Activated CD8-positive, alpha-beta T cell treated with anti-CD3 and anti-CD28 coated beads, Interleukin-2, amount 10 ng/mL, durations not matched to agents 7 days and 5 days (primary cell): ENCODE measurements at regions not wholly inside any gene's neighbourhood (a gene's known extent, or its start where the extent isn't known, plus 50 kb on each side); places are given as distances from the start of the nearest gene placed in this dataset.

Experiments
- ATAC-seq: fragments of 150-1000 bp; cut with Tn5 transposase; one replicate; pipeline ENCODE4 v1.10.0; 2021; ENCODE audit warnings: moderate library complexity
- CTCF ChIA-PET: fragments of 350-600 bp; sonication (Branson Sonifier 250); formaldehyde crosslinking; loops from one replicate; lab custom pipeline; 2021; ENCODE audit warnings: antibody characterized with exemption; lab: Charles Lee
- POLR2A ChIA-PET: fragments of 350-600 bp; sonication (Branson Sonifier 250); formaldehyde crosslinking; loops from one replicate; lab custom pipeline; 2021; ENCODE audit warnings: antibody characterized with exemption; lab: Charles Lee
- DNase-seq: peaks from one replicate; pipeline ENCODE4 v3.0.0-alpha.2; 2020
- H3K27ac Mint-ChIP-seq: one replicate; pipeline ENCODE4 v1.8.0; 2021; ENCODE audit warnings: mild to moderate bottlenecking, mixed read lengths
- H3K27me3 Mint-ChIP-seq: one replicate; pipeline ENCODE4 v1.8.0; 2021; ENCODE audit warnings: low read depth, mixed read lengths
- H3K36me3 Mint-ChIP-seq: one replicate; pipeline ENCODE4 v1.8.0; 2021; ENCODE audit warnings: low read depth, mixed read lengths
- H3K4me1 Mint-ChIP-seq: one replicate; pipeline ENCODE4 v1.8.0; 2021; ENCODE audit warnings: low read depth, mixed read lengths
- H3K4me3 Mint-ChIP-seq: one replicate; pipeline ENCODE4 v1.8.0; 2021; ENCODE audit warnings: mild to moderate bottlenecking, mixed read lengths
- H3K9me3 Mint-ChIP-seq: one replicate; pipeline ENCODE4 v1.8.0; 2022; ENCODE audit warnings: mixed read lengths; ENCODE audit not compliant: insufficient read depth

GRCh38 chrX:107502316-107502715 is 52.9 kb downstream of the FRMPD3 start:
- Mint-ChIP-seq H3K27ac (no peak overlapping the region), H3K36me3 (no peaks in the 10 kb centered on the region), H3K4me1 (no peaks in the 10 kb centered on the region), H3K4me3 (no peak overlapping the region), H3K9me3 (no peaks in the 10 kb centered on the region), H3K27me3 (peaks cover 15% of the 10 kb centered on the region)
- POLR2A ChIA-PET: no interaction called here
- DNase-seq (no peak), ATAC-seq (no peak)
- CTCF ChIA-PET: no interaction called here

GRCh38 chrX:107504006-107504405 is 54.6 kb downstream of the FRMPD3 start:
- H3K9me3 Mint-ChIP-seq: no peaks in the 10 kb centered on the region
- ChIA-PET CTCF (no interaction called here), POLR2A (no interaction called here)
- no peak for ATAC-seq
- H3K27me3 Mint-ChIP-seq: peaks cover 28% of the 10 kb centered on the region
- no peak overlapping the region for H3K4me3 Mint-ChIP-seq
- H3K4me1 Mint-ChIP-seq: no peaks in the 10 kb centered on the region
- no peaks in the 10 kb centered on the region for H3K36me3 Mint-ChIP-seq
- no peak overlapping the region for H3K27ac Mint-ChIP-seq
- no peak for DNase-seq

GRCh38 chrX:107505223-107505622 is 55.8 kb downstream of the FRMPD3 start:
- H3K27ac Mint-ChIP-seq: no peak overlapping the region
- DNase-seq (no peak), ATAC-seq (no peak)
- H3K9me3 Mint-ChIP-seq: no peaks in the 10 kb centered on the region
- peaks cover 31% of the 10 kb centered on the region for H3K27me3 Mint-ChIP-seq
- CTCF ChIA-PET: no interaction called here
- POLR2A ChIA-PET: no interaction called here
- no peaks in the 10 kb centered on the region for H3K4me1 Mint-ChIP-seq
- H3K36me3 Mint-ChIP-seq: no peaks in the 10 kb centered on the region
- no peak overlapping the region for H3K4me3 Mint-ChIP-seq

GRCh38 chrX:107506596-107507031 is 57.2 kb downstream of the FRMPD3 start:
- ChIA-PET CTCF (no interaction called here), POLR2A (no interaction called here)
- H3K27me3 Mint-ChIP-seq: peaks cover 31% of the 10 kb centered on the region
- no peak overlapping the region for H3K27ac Mint-ChIP-seq
- no peak overlapping the region for H3K4me3 Mint-ChIP-seq
- DNase-seq (no peak), ATAC-seq (no peak)
- H3K36me3 Mint-ChIP-seq: no peaks in the 10 kb centered on the region
- no peaks in the 10 kb centered on the region for H3K9me3 Mint-ChIP-seq
- H3K4me1 Mint-ChIP-seq: no peaks in the 10 kb centered on the region

- DNase-seq: no peak
- no peaks in the 10 kb centered on the region for H3K36me3 Mint-ChIP-seq
- POLR2A ChIA-PET: no interaction called here
- no peak overlapping the region for H3K4me3 Mint-ChIP-seq
- H3K27me3 Mint-ChIP-seq: peaks cover 31% of the 10 kb centered on the region
- no peak for ATAC-seq
- no peaks in the 10 kb centered on the region for H3K9me3 Mint-ChIP-seq
- H3K27ac Mint-ChIP-seq: no peak overlapping the region
- H3K4me1 Mint-ChIP-seq: no peaks in the 10 kb centered on the region
- CTCF ChIA-PET: no interaction called here
These were observed 57.8 kb downstream of the FRMPD3 start for GRCh38 chrX:107507093-107507743.

- ChIA-PET POLR2A (no interaction called here), CTCF (no interaction called here)
- H3K27me3 Mint-ChIP-seq: peaks cover 31% of the 10 kb centered on the region
- H3K9me3 Mint-ChIP-seq: no peaks in the 10 kb centered on the region
- H3K4me3 Mint-ChIP-seq: no peak overlapping the region
- H3K36me3 Mint-ChIP-seq: no peaks in the 10 kb centered on the region
- H3K4me1 Mint-ChIP-seq: no peaks in the 10 kb centered on the region
- H3K27ac Mint-ChIP-seq: no peak overlapping the region
- ATAC-seq (no peak), DNase-seq (no peak)
These were observed 58.3 kb downstream of the FRMPD3 start for GRCh38 chrX:107507744-107508117.

- ChIA-PET CTCF (no interaction called here), POLR2A (no interaction called here)
- Mint-ChIP-seq H3K27me3 (peaks cover 31% of the 10 kb centered on the region), H3K27ac (no peak overlapping the region), H3K9me3 (no peaks in the 10 kb centered on the region), H3K4me3 (no peak overlapping the region), H3K4me1 (no peaks in the 10 kb centered on the region), H3K36me3 (no peaks in the 10 kb centered on the region)
- ATAC-seq: no peak
- no peak for DNase-seq
These were observed 59.5 kb downstream of the FRMPD3 start for GRCh38 chrX:107508925-107509324.

GRCh38 chrX:107514944-107515343 is 65.5 kb downstream of the FRMPD3 start:
- Mint-ChIP-seq H3K36me3 (no peaks in the 10 kb centered on the region), H3K4me3 (no peak overlapping the region)

GRCh38 chrX:107521877-107522586 is 72.6 kb downstream of the FRMPD3 start:
- Mint-ChIP-seq H3K4me1 (no peaks in the 10 kb centered on the region), H3K4me3 (no peak overlapping the region), H3K9me3 (no peaks in the 10 kb centered on the region), H3K27me3 (peaks cover 13% of the 10 kb centered on the region), H3K36me3 (no peaks in the 10 kb centered on the region), H3K27ac (no peak overlapping the region)
- CTCF ChIA-PET: no interaction called here
- ATAC-seq (no peak), DNase-seq (no peak)
- POLR2A ChIA-PET: no interaction called here

More at GRCh38 chrX:107514944-107515343, 65.5 kb downstream of the FRMPD3 start:
- ATAC-seq (no peak), DNase-seq (no peak)
- Mint-ChIP-seq H3K9me3 (no peaks in the 10 kb centered on the region), H3K27me3 (peaks cover 9% of the 10 kb centered on the region), H3K4me1 (no peaks in the 10 kb centered on the region), H3K27ac (no peak overlapping the region)
- ChIA-PET CTCF (no interaction called here), POLR2A (no interaction called here)

- no peaks in the 10 kb centered on the region for H3K4me1 Mint-ChIP-seq
- H3K36me3 Mint-ChIP-seq: no peaks in the 10 kb centered on the region
- ATAC-seq: no peak
- ChIA-PET POLR2A (no interaction called here), CTCF (no interaction called here)
- H3K4me3 Mint-ChIP-seq: no peak overlapping the region
- peaks cover 11% of the 10 kb centered on the region for H3K27me3 Mint-ChIP-seq
- no peaks in the 10 kb centered on the region for H3K9me3 Mint-ChIP-seq
- DNase-seq: no peak
- no peak overlapping the region for H3K27ac Mint-ChIP-seq
These were observed 73.4 kb downstream of the FRMPD3 start for GRCh38 chrX:107522901-107523300.

GRCh38 chrX:107526141-107526540 is 76.7 kb downstream of the FRMPD3 start:
- H3K36me3 Mint-ChIP-seq: no peaks in the 10 kb centered on the region
- ChIA-PET CTCF (no interaction called here), POLR2A (no interaction called here)
- no peaks in the 10 kb centered on the region for H3K4me1 Mint-ChIP-seq
- H3K9me3 Mint-ChIP-seq: no peaks in the 10 kb centered on the region
- DNase-seq: no peak
- ATAC-seq: no peak
- H3K27ac Mint-ChIP-seq: no peak overlapping the region
- H3K4me3 Mint-ChIP-seq: no peak overlapping the region
- peaks cover 3% of the 10 kb centered on the region for H3K27me3 Mint-ChIP-seq

- Mint-ChIP-seq H3K27ac (no peak overlapping the region), H3K4me1 (no peaks in the 10 kb centered on the region), H3K27me3 (peaks cover 5% of the 10 kb centered on the region), H3K9me3 (no peaks in the 10 kb centered on the region), H3K36me3 (no peaks in the 10 kb centered on the region), H3K4me3 (no peak overlapping the region)
- DNase-seq (no peak), ATAC-seq (no peak)
- ChIA-PET POLR2A (no interaction called here), CTCF (no interaction called here)
These were observed 80.7 kb downstream of the FRMPD3 start for GRCh38 chrX:107530141-107530540.
